Urinary bladder (tissue), 3 donors: ENCODE measurements at regions not wholly inside any gene's neighbourhood (a gene's known extent, or its start where the extent isn't known, plus 50 kb on each side); places are given as distances from the start of the nearest gene placed in this dataset.

Source experiments
- DNase-seq: peaks from one replicate; pipeline ENCODE4 v3.0.0-alpha.2; 2015; ENCODE audit errors: extremely low spot score
- H3K27ac ChIP-seq: one replicate; pipeline ENCODE4 v1.5.1; 2013; ENCODE audit warnings: low read depth, mild to moderate bottlenecking, moderate library complexity
- H3K36me3 ChIP-seq: one replicate; pipeline ENCODE4 v1.6.1; 2013; ENCODE audit warnings: mild to moderate bottlenecking, moderate library complexity; ENCODE audit not compliant: insufficient read depth
- H3K4me1 ChIP-seq: one replicate; pipeline ENCODE4 v1.6.1; 2013; ENCODE audit warnings: mild to moderate bottlenecking, moderate library complexity; ENCODE audit not compliant: insufficient read depth
- H3K4me3 ChIP-seq: one replicate; pipeline ENCODE4 v1.5.1; 2013; ENCODE audit warnings: low read depth, low read length
- WGBS: extraction: QIAGEN DNeasy Blood & Tissue Kit; methylation state at CpG from one replicate; pipeline ENCODE4 v1.1.7; 2013; 5-methylcytosine and 5-hydroxymethylcytosine counted together
- donor health status: healthy with polysubstance abuse.
- donor health status: healthy.

- WGBS: 82% methylated on average over 2 of the region's 2 CpGs
- Histone ChIP-seq H3K4me1 (no peaks in the 10 kb centered on the region), H3K27ac (no peak overlapping the region), H3K36me3 (no peaks in the 10 kb centered on the region), H3K4me3 (no peak overlapping the region)
- no peak for DNase-seq
Observed at GRCh38 chr6:168981187-168981586, 272.5 kb downstream of the THBS2 start.

- no peak overlapping the region for H3K27ac ChIP-seq
- no peaks in the 10 kb centered on the region for H3K4me1 ChIP-seq
- no peak for DNase-seq
- H3K36me3 ChIP-seq: no peaks in the 10 kb centered on the region
- 65% methylated on average over 3 of the region's 3 CpGs for WGBS
- no peak overlapping the region for H3K4me3 ChIP-seq
Observed at GRCh38 chr6:168979254-168979653, 274.4 kb downstream of the THBS2 start.

GRCh38 chr6:168972128-168972527, 281.5 kb downstream of the THBS2 start:
- H3K4me1 ChIP-seq: no peaks in the 10 kb centered on the region
- WGBS: 64% methylated on average over 2 of the region's 2 CpGs
- no peaks in the 10 kb centered on the region for H3K36me3 ChIP-seq
- no peak for DNase-seq
- no peak overlapping the region for H3K27ac ChIP-seq
- H3K4me3 ChIP-seq: no peak overlapping the region

- DNase-seq: no peak
- Histone ChIP-seq H3K4me1 (no peaks in the 10 kb centered on the region), H3K27ac (no peak overlapping the region), H3K36me3 (no peaks in the 10 kb centered on the region), H3K4me3 (no peak overlapping the region)
- WGBS: 85% methylated on average over 4 of the region's 4 CpGs
Observed at GRCh38 chr6:168971549-168971948, 282.1 kb downstream of the THBS2 start.

GRCh38 chr6:168968801-168969200, 284.8 kb downstream of the THBS2 start:
- H3K27ac ChIP-seq: no peak overlapping the region
- no peak overlapping the region for H3K4me3 ChIP-seq
- no peaks in the 10 kb centered on the region for H3K4me1 ChIP-seq
- whole genome bisulfite sequencing: 92% methylated on average over 3 of the region's 3 CpGs
- DNase-seq: no peak
- no peaks in the 10 kb centered on the region for H3K36me3 ChIP-seq

GRCh38 chr6:168968228-168968627, 285.4 kb downstream of the THBS2 start:
- no peak for DNase-seq
- Histone ChIP-seq H3K4me3 (no peak overlapping the region), H3K36me3 (no peaks in the 10 kb centered on the region), H3K4me1 (no peaks in the 10 kb centered on the region), H3K27ac (no peak overlapping the region)
- 74% methylated on average over 10 of the region's 10 CpGs for WGBS

GRCh38 chr6:168967281-168967925, 286.2 kb downstream of the THBS2 start:
- no peaks in the 10 kb centered on the region for H3K4me1 ChIP-seq
- no peak overlapping the region for H3K27ac ChIP-seq
- WGBS: 50% methylated on average over 3 of the region's 3 CpGs
- no peaks in the 10 kb centered on the region for H3K36me3 ChIP-seq
- DNase-seq: no peak
- no peak overlapping the region for H3K4me3 ChIP-seq

GRCh38 chr6:168964138-168964835, 289.4 kb downstream of the THBS2 start:
- 78% methylated on average over 14 of the region's 14 CpGs for WGBS
- no peak overlapping the region for H3K27ac ChIP-seq
- no peaks in the 10 kb centered on the region for H3K4me1 ChIP-seq
- DNase-seq: no peak
- no peak overlapping the region for H3K4me3 ChIP-seq
- H3K36me3 ChIP-seq: no peaks in the 10 kb centered on the region

GRCh38 chr6:168962886-168963285, 290.8 kb downstream of the THBS2 start:
- Histone ChIP-seq H3K4me3 (no peak overlapping the region), H3K36me3 (no peaks in the 10 kb centered on the region), H3K27ac (no peak overlapping the region), H3K4me1 (no peaks in the 10 kb centered on the region)
- DNase-seq: no peak
- 84% methylated on average over 14 of the region's 14 CpGs for WGBS

GRCh38 chr6:168961264-168961656, 292.4 kb downstream of the THBS2 start:
- no peak for DNase-seq
- H3K27ac ChIP-seq: no peak overlapping the region
- H3K4me3 ChIP-seq: no peak overlapping the region
- H3K4me1 ChIP-seq: no peaks in the 10 kb centered on the region
- H3K36me3 ChIP-seq: no peaks in the 10 kb centered on the region
- 88% methylated on average over 13 of the region's 13 CpGs for WGBS

GRCh38 chr6:168960551-168961263, 292.9 kb downstream of the THBS2 start:
- WGBS: 39% methylated on average over 11 of the region's 11 CpGs

GRCh38 chr6:168959696-168960095, 293.9 kb downstream of the THBS2 start:
- Histone ChIP-seq H3K36me3 (no peaks in the 10 kb centered on the region), H3K27ac (no peak overlapping the region), H3K4me3 (no peak overlapping the region), H3K4me1 (no peaks in the 10 kb centered on the region)
- DNase-seq: no peak
- 85% methylated on average over 4 of the region's 4 CpGs for WGBS

More at GRCh38 chr6:168960551-168961263, 292.9 kb downstream of the THBS2 start:
- no peaks in the 10 kb centered on the region for H3K36me3 ChIP-seq
- no peak for DNase-seq
- H3K27ac ChIP-seq: no peak overlapping the region
- no peaks in the 10 kb centered on the region for H3K4me1 ChIP-seq
- no peak overlapping the region for H3K4me3 ChIP-seq

- no peaks in the 10 kb centered on the region for H3K4me1 ChIP-seq
- 69% methylated on average over 6 of the region's 6 CpGs for WGBS
- H3K36me3 ChIP-seq: no peaks in the 10 kb centered on the region
- DNase-seq: peak; percentile 23
- H3K27ac ChIP-seq: no peak overlapping the region
- H3K4me3 ChIP-seq: no peak overlapping the region
Observed at GRCh38 chr6:168956884-168957730, 296.5 kb downstream of the THBS2 start.
